ENCODE measurements at regions not wholly inside any gene's neighbourhood (a gene's known extent, or its start where the extent isn't known, plus 50 kb on each side); places are given as distances from the start of the nearest gene placed in this dataset.

GRCh38 chr20:58011947-58012610 lies 216.4 kb downstream of the ANKRD60 start:
- FAIRE-seq, result no peak

GRCh38 chr20:58011106-58011946 lies 217.1 kb downstream of the ANKRD60 start:
- FAIRE-seq, result no peak

GRCh38 chr20:58010666-58011065 lies 217.8 kb downstream of the ANKRD60 start:
- FAIRE-seq, result no peak

- FAIRE-seq, result no peak
Measured at GRCh38 chr20:58010186-58010585, 218.3 kb downstream of the ANKRD60 start.

GRCh38 chr20:58008866-58009265 lies 219.6 kb downstream of the ANKRD60 start:
- peak; percentile 93 for FAIRE-seq

GRCh38 chr20:58008413-58008812 lies 220.0 kb downstream of the ANKRD60 start:
- no peak for FAIRE-seq

- FAIRE-seq, result no peak
Measured at GRCh38 chr20:58007947-58008346, 220.5 kb downstream of the ANKRD60 start.

GRCh38 chr20:58006346-58007316 lies 221.8 kb downstream of the ANKRD60 start:
- FAIRE-seq, result no peak

- FAIRE-seq, result no peak
Measured at GRCh38 chr20:58005581-58006345, 222.7 kb downstream of the ANKRD60 start.

GRCh38 chr20:58004900-58005299 lies 223.6 kb downstream of the ANKRD60 start:
- FAIRE-seq, result no peak

- no peak for FAIRE-seq
Measured at GRCh38 chr20:58004146-58004545, 224.3 kb downstream of the ANKRD60 start.

GRCh38 chr20:58003525-58003924 lies 224.9 kb downstream of the ANKRD60 start:
- FAIRE-seq, result no peak

GRCh38 chr20:58002901-58003300 lies 225.6 kb downstream of the ANKRD60 start:
- FAIRE-seq, result no peak

GRCh38 chr20:58001946-58002345 lies 226.5 kb downstream of the ANKRD60 start:
- no peak for FAIRE-seq

- no peak for FAIRE-seq
Measured at GRCh38 chr20:58001381-58001780, 227.1 kb downstream of the ANKRD60 start.

- no peak for FAIRE-seq
Measured at GRCh38 chr20:58000861-58001260, 227.6 kb downstream of the ANKRD60 start.

- FAIRE-seq, result no peak
Measured at GRCh38 chr20:57999465-58000111, 228.9 kb downstream of the ANKRD60 start.

GRCh38 chr20:57998981-57999464 lies 229.4 kb downstream of the ANKRD60 start:
- FAIRE-seq, result no peak

- no peak for FAIRE-seq
Measured at GRCh38 chr20:57998276-57998675, 230.2 kb downstream of the ANKRD60 start.

GRCh38 chr20:57996936-57997890 lies 231.2 kb downstream of the ANKRD60 start:
- no peak for FAIRE-seq
